Progenitor cell of endocrine pancreas (in vitro differentiated cells): ENCODE measurements at regions not wholly inside any gene's neighbourhood (a gene's known extent, or its start where the extent isn't known, plus 50 kb on each side); places are given as distances from the start of the nearest gene placed in this dataset.

Source experiments
- DNase-seq: peaks from one replicate; pipeline ENCODE4 v3.0.0; 2021; ENCODE audit warnings: low spot score; ENCODE audit not compliant: unreplicated experiment
- H3K27ac Mint-ChIP-seq: 2 replicates; pipeline ENCODE4 v1.8.0; 2021; ENCODE audit warnings: mild to moderate bottlenecking, moderate library complexity, mixed read lengths
- H3K27me3 Mint-ChIP-seq: 2 replicates; pipeline ENCODE4 v1.8.0; 2021; ENCODE audit warnings: mixed read lengths
- H3K36me3 Mint-ChIP-seq: 2 replicates; pipeline ENCODE4 v1.8.0; 2022; ENCODE audit warnings: mixed read lengths; ENCODE audit not compliant: insufficient read depth
- H3K4me1 Mint-ChIP-seq: 2 replicates; pipeline ENCODE4 v1.8.0; 2021; ENCODE audit warnings: low read depth, mixed read lengths
- H3K4me3 Mint-ChIP-seq: 2 replicates; pipeline ENCODE4 v1.8.0; 2021; ENCODE audit warnings: low read depth, mild to moderate bottlenecking, moderate library complexity, mixed read lengths
- H3K9me3 Mint-ChIP-seq: 2 replicates; pipeline ENCODE4 v1.8.0; 2021; ENCODE audit warnings: low read depth, mixed read lengths
- TF ChIP-seq, protein P1 (sequence below): fragments of 200-600 bp; sonication (generic); IDR thresholded peaks from one replicate; pipeline ENCODE4 v1.5.0; 2021; ENCODE audit warnings: antibody characterized with exemption, mild to moderate bottlenecking; ENCODE audit not compliant: unreplicated experiment

DNA sequence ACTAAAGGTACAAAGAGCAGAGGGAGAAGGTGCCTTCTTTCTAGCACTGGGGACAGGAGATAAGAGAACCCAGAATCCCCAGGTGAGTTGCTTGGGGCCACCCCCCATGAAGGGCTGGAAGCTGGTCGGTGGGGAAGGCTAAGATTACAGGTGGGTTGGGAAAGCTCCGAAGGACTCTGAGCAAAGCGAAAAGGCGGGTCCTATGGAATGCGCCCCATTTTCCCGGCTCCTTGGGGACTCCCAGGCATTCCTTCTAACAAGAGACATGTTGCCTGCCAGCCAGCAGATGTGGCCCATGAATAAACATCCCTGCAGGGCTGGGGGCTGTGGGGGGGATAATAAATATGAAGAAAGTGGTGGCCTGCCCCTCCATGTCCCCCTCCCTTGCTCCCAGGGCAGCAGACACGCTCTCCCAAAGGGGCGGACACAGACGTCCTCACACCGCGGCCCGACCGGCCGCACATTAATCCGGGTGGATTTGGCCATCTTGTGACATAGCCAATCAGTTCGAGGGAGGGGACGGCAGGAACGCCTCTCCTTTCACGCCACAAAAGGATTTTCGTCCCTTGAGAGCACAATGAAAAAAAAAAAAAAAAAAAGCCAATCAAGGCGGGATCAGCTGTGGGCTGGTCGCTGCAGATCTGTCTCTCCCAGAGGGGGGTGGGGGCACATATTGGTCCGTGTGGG is 98.5 kb downstream of the SOX9 start:
- TF ChIP-seq, protein P1, sequence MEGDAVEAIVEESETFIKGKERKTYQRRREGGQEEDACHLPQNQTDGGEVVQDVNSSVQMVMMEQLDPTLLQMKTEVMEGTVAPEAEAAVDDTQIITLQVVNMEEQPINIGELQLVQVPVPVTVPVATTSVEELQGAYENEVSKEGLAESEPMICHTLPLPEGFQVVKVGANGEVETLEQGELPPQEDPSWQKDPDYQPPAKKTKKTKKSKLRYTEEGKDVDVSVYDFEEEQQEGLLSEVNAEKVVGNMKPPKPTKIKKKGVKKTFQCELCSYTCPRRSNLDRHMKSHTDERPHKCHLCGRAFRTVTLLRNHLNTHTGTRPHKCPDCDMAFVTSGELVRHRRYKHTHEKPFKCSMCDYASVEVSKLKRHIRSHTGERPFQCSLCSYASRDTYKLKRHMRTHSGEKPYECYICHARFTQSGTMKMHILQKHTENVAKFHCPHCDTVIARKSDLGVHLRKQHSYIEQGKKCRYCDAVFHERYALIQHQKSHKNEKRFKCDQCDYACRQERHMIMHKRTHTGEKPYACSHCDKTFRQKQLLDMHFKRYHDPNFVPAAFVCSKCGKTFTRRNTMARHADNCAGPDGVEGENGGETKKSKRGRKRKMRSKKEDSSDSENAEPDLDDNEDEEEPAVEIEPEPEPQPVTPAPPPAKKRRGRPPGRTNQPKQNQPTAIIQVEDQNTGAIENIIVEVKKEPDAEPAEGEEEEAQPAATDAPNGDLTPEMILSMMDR, result no peak
- DNase-seq, result no peak
- Mint-ChIP-seq H3K9me3 (peaks cover under 1% of the 10 kb centered on the region), H3K36me3 (no peaks in the 10 kb centered on the region), H3K27ac (no peak overlapping the region), H3K27me3 (peaks cover 72% of the 10 kb centered on the region), H3K4me1 (peaks cover 15% of the 10 kb centered on the region), H3K4me3 (peak overlapping the region; percentile 66)

- peaks cover 74% of the 10 kb centered on the region for H3K27me3 Mint-ChIP-seq
- no peak for DNase-seq
- TF ChIP-seq, protein P1, result no peak
- peak overlapping the region; percentile 66 for H3K4me3 Mint-ChIP-seq
- no peak overlapping the region for H3K27ac Mint-ChIP-seq
- no peaks in the 10 kb centered on the region for H3K36me3 Mint-ChIP-seq
- H3K9me3 Mint-ChIP-seq, result no peaks in the 10 kb centered on the region
- H3K4me1 Mint-ChIP-seq, result peaks cover 15% of the 10 kb centered on the region
Measured at GRCh38 chr17:72219824-72220493, 99.1 kb downstream of the SOX9 start.

GRCh38 chr17:72222661-72223380 is 102.0 kb downstream of the SOX9 start:
- H3K4me1 Mint-ChIP-seq, result peaks cover 15% of the 10 kb centered on the region
- TF ChIP-seq, protein P1, result no peak
- H3K27me3 Mint-ChIP-seq, result peaks cover 56% of the 10 kb centered on the region
- H3K36me3 Mint-ChIP-seq, result no peaks in the 10 kb centered on the region
- H3K9me3 Mint-ChIP-seq, result no peaks in the 10 kb centered on the region
- H3K4me3 Mint-ChIP-seq, result no peak overlapping the region
- DNase-seq, result no peak
- no peak overlapping the region for H3K27ac Mint-ChIP-seq

GRCh38 chr17:72223866-72224291 is 103.1 kb downstream of the SOX9 start:
- peaks cover 47% of the 10 kb centered on the region for H3K27me3 Mint-ChIP-seq
- TF ChIP-seq, protein P1, result no peak
- no peak overlapping the region for H3K27ac Mint-ChIP-seq
- H3K36me3 Mint-ChIP-seq, result no peaks in the 10 kb centered on the region
- H3K9me3 Mint-ChIP-seq, result no peaks in the 10 kb centered on the region
- H3K4me3 Mint-ChIP-seq, result no peak overlapping the region
- no peak for DNase-seq
- peaks cover 13% of the 10 kb centered on the region for H3K4me1 Mint-ChIP-seq

DNA sequence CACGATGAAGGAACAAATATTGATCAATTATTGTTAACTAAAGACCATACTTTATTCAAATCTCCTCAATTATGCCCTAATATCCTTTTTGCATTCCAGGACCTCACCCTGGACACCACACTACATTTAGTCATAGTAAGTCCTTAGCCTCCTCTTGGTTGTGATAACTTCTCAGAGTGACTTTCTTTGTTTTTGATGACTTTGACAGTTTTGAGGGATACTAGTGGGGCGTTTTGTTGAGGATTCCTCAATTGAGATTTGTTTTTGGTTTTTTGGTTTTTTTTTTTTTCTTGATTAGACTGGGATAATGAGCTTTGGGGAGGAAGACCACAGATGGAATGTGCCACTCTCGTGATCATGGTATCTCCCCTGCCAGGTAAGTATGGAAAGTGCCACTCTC is 105.5 kb downstream of the SOX9 start:
- peaks cover 2% of the 10 kb centered on the region for H3K4me1 Mint-ChIP-seq
- H3K27ac Mint-ChIP-seq, result no peak overlapping the region
- H3K9me3 Mint-ChIP-seq, result no peaks in the 10 kb centered on the region
- no peak for DNase-seq
- no peaks in the 10 kb centered on the region for H3K36me3 Mint-ChIP-seq
- H3K27me3 Mint-ChIP-seq, result peaks cover 27% of the 10 kb centered on the region
- no peak overlapping the region for H3K4me3 Mint-ChIP-seq
- TF ChIP-seq, protein P1, result no peak
